MCF 10A (cell line): ENCODE measurements at regions not wholly inside any gene's neighbourhood (a gene's known extent, or its start where the extent isn't known, plus 50 kb on each side); places are given as distances from the start of the nearest gene placed in this dataset.

Source experiments
- BruUV-seq: library from RNA; stranded (reverse); fragments of 400-500 nt; replicated peaks from 2 replicates; lab custom pipeline; 2021; lab: Mats Ljungman, UMichigan
- CTCF ChIA-PET: fragments of 300-600 bp; sonication (Branson Sonifier 250); formaldehyde crosslinking; extraction: SDS; loops from one replicate; lab custom pipeline; 2021; ENCODE audit warnings: antibody characterized with exemption, inconsistent platforms; lab: Yijun Ruan, JAX
- POLR2A ChIA-PET: fragments of 300-600, 350-650 bp; sonication (Branson Sonifier 250); formaldehyde crosslinking; extraction: SDS; loops from one replicate; lab custom pipeline; 2020; ENCODE audit warnings: antibody characterized with exemption, inconsistent platforms; lab: Yijun Ruan, JAX
- DNase-seq: peaks from one replicate; pipeline ENCODE4 v3.0.0-alpha.2; 2018; ENCODE audit not compliant: unreplicated experiment
- H3K27ac Mint-ChIP-seq: one replicate; pipeline ENCODE4 v1.8.0; 2022; ENCODE audit warnings: mild to moderate bottlenecking, low read depth, mixed read lengths; ENCODE audit not compliant: unreplicated experiment
- H3K27me3 Mint-ChIP-seq: one replicate; pipeline ENCODE4 v1.8.0; 2022; ENCODE audit warnings: mixed read lengths; ENCODE audit not compliant: insufficient read depth, unreplicated experiment
- H3K36me3 Mint-ChIP-seq: one replicate; pipeline ENCODE4 v1.8.0; 2022; ENCODE audit warnings: mild to moderate bottlenecking, moderate library complexity, mixed read lengths; ENCODE audit not compliant: insufficient read depth, unreplicated experiment
- H3K4me1 Mint-ChIP-seq: one replicate; pipeline ENCODE4 v1.8.0; 2022; ENCODE audit warnings: mixed read lengths; ENCODE audit not compliant: insufficient read depth, unreplicated experiment
- H3K4me3 Mint-ChIP-seq: one replicate; pipeline ENCODE4 v1.8.0; 2022; ENCODE audit warnings: mild to moderate bottlenecking, moderate library complexity, mixed read lengths; ENCODE audit not compliant: unreplicated experiment
- H3K9me3 Mint-ChIP-seq: one replicate; pipeline ENCODE4 v1.8.0; 2022; ENCODE audit warnings: mixed read lengths; ENCODE audit not compliant: unreplicated experiment
- CTCF ChIP-seq: fragments of 200-600 bp; IDR thresholded peaks from one replicate; pipeline ENCODE4 v1.8.0; 2022; ENCODE audit warnings: antibody characterized with exemption, mild to moderate bottlenecking; ENCODE audit not compliant: unreplicated experiment
- intact Hi-C: fragments of 100-400 bp; cut with micrococcal nuclease; formaldehyde crosslinking; loops from 2 replicates; pipeline ENCODE4 v1.14.1; 2022

GRCh38 chr13:91105270-91105669 is 242.2 kb upstream of the MIR17HG start:
- peaks cover 86% of the 10 kb centered on the region for H3K27me3 Mint-ChIP-seq
- ChIA-PET CTCF (no interaction called here), POLR2A (no interaction called here)
- H3K36me3 Mint-ChIP-seq: no peaks in the 10 kb centered on the region
- no peak for TF ChIP-seq CTCF
- intact Hi-C loops: no loop called here
- H3K9me3 Mint-ChIP-seq: no peaks in the 10 kb centered on the region
- no TSS peak for BruUV-seq
- peaks cover 5% of the 10 kb centered on the region for H3K4me1 Mint-ChIP-seq
- no peak overlapping the region for H3K4me3 Mint-ChIP-seq
- DNase-seq: no peak
- H3K27ac Mint-ChIP-seq: no peak overlapping the region

DNA sequence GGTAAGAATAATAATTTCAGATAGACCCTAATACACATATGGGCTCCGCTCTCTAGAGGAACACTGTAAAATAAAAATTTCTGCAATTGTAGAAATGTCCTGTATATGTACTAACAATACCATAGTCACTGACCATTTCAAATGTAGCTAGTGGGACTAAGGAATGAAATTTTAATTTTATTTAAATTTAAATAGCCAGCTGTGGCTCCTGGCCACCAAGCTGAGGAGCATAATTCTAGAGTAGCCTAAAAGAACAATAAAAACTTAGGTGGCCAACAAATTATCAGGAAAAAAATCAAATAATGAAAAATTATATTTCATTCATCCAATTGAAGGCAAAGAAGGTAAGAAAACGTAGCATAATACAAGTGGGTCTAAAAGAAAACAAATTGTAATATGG is 240.9 kb upstream of the MIR17HG start:
- BruUV-seq: no TSS peak
- H3K27ac Mint-ChIP-seq: no peak overlapping the region
- TF ChIP-seq CTCF: no peak
- peaks cover 5% of the 10 kb centered on the region for H3K4me1 Mint-ChIP-seq
- DNase-seq: no peak
- H3K4me3 Mint-ChIP-seq: no peak overlapping the region
- ChIA-PET CTCF (no interaction called here), POLR2A (no interaction called here)
- no peaks in the 10 kb centered on the region for H3K9me3 Mint-ChIP-seq
- intact Hi-C loops: no loop called here
- H3K27me3 Mint-ChIP-seq: peaks cover 88% of the 10 kb centered on the region
- no peaks in the 10 kb centered on the region for H3K36me3 Mint-ChIP-seq

GRCh38 chr13:91108315-91108714 is 239.2 kb upstream of the MIR17HG start:
- no peak for TF ChIP-seq CTCF
- no peaks in the 10 kb centered on the region for H3K36me3 Mint-ChIP-seq
- H3K27ac Mint-ChIP-seq: no peak overlapping the region
- ChIA-PET CTCF (no interaction called here), POLR2A (no interaction called here)
- BruUV-seq: no TSS peak
- H3K9me3 Mint-ChIP-seq: no peaks in the 10 kb centered on the region
- H3K27me3 Mint-ChIP-seq: peaks cover 88% of the 10 kb centered on the region
- H3K4me3 Mint-ChIP-seq: no peak overlapping the region
- intact Hi-C loops: no loop called here
- no peak for DNase-seq
- H3K4me1 Mint-ChIP-seq: peaks cover 5% of the 10 kb centered on the region

DNA sequence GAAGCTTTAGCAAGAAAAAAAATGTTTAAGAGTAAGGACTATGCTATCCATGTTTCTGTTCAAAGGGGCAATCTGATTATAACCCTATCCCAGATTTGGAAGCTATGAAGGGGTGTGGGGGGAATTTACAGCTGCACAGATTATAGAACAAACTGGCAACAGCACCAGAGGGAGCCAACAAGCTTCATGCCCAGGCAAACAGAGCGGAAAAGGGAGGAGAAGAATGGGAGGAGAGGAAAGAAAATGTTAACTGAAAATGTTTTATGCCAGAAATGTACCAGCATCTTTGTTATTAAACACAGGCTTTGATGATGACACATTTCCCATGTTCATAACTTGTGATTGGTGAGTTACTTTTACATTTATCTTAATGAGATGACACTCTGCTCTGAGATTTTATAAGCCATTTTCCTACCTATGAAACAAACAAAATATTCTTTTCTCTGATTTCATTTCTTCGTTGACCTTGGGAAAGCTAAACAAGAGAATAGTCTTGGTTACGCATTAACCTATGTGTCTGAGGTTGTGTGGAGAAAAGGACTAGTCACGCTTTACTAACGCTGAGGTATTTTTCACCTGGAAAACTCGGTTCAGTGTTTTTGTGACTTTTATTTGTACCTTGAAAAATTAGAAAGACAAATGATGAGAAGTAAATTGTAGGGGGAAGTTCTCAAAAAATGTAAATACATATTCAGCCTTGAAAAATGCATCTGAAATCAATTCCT is 235.8 kb upstream of the MIR17HG start:
- intact Hi-C loops: no loop called here
- Mint-ChIP-seq H3K27me3 (peaks cover 90% of the 10 kb centered on the region), H3K36me3 (no peaks in the 10 kb centered on the region), H3K4me3 (no peak overlapping the region), H3K4me1 (no peaks in the 10 kb centered on the region), H3K9me3 (no peaks in the 10 kb centered on the region), H3K27ac (no peak overlapping the region)
- no TSS peak for BruUV-seq
- no peak for DNase-seq
- CTCF ChIA-PET: interaction anchor here (0.6 kb wide), 1 partner anchor 1542 kb away, joined by 3 read pairs; no protein-coding TSS in a partner anchor
- POLR2A ChIA-PET: no interaction called here
- TF ChIP-seq CTCF: no peak
